H9 (cell line): ENCODE measurements at regions not wholly inside any gene's neighbourhood (a gene's known extent, or its start where the extent isn't known, plus 50 kb on each side); places are given as distances from the start of the nearest gene placed in this dataset.

ENCODE experiments used
- DNase-seq: peaks from one replicate; pipeline ENCODE4 v3.0.0-alpha.2; 2017
- H2AFZ ChIP-seq: one replicate; pipeline ENCODE4 v1.6.1; 2013; ENCODE audit warnings: mild to moderate bottlenecking, low read length, control low read depth, moderate library complexity
- H2AK5ac ChIP-seq: 2 replicates; pipeline ENCODE4 v1.6.1; 2013; ENCODE audit warnings: low read length, control low read depth, mixed read lengths; ENCODE audit not compliant: insufficient read length
- H2BK120ac ChIP-seq: one replicate; pipeline ENCODE4 v1.6.1; 2013; ENCODE audit warnings: low read depth, mild to moderate bottlenecking, low read length, control low read depth, inconsistent platforms; ENCODE audit not compliant: poor library complexity, severe bottlenecking
- H2BK12ac ChIP-seq: 2 replicates; pipeline ENCODE4 v1.6.1; 2013; ENCODE audit warnings: low read length, control low read depth, mixed read lengths, low read depth; ENCODE audit not compliant: insufficient read length
- H2BK15ac ChIP-seq: 2 replicates; pipeline ENCODE4 v1.6.1; 2013; ENCODE audit warnings: low read depth, low read length, control low read depth
- H2BK20ac ChIP-seq: one replicate; pipeline ENCODE4 v1.6.1; 2013; ENCODE audit warnings: low read depth, mild to moderate bottlenecking, low read length, control low read depth, inconsistent platforms; ENCODE audit not compliant: poor library complexity, severe bottlenecking
- H2BK5ac ChIP-seq: 2 replicates; pipeline ENCODE4 v1.6.1; 2013; ENCODE audit warnings: low read length, control low read depth, mixed read lengths; ENCODE audit not compliant: insufficient read length
- H3K14ac ChIP-seq: 2 replicates; pipeline ENCODE4 v1.6.1; 2013; ENCODE audit warnings: low read length, control low read depth; ENCODE audit not compliant: insufficient read depth
- H3K18ac ChIP-seq: 2 replicates; pipeline ENCODE4 v1.6.1; 2013; ENCODE audit warnings: low read depth, mild to moderate bottlenecking, mixed read lengths, low read length, control low read depth; ENCODE audit not compliant: insufficient read length
- H3K23ac ChIP-seq: 2 replicates; pipeline ENCODE4 v1.6.1; 2013; ENCODE audit warnings: low read length, control low read depth, mixed read lengths, low read depth; ENCODE audit not compliant: insufficient read length
- H3K23me2 ChIP-seq: 2 replicates; pipeline ENCODE4 v1.6.1; 2013; ENCODE audit warnings: low read depth, mild to moderate bottlenecking, mixed read lengths, low read length, control low read depth; ENCODE audit not compliant: insufficient read length, poor library complexity, severe bottlenecking
- H3K27ac ChIP-seq: 2 replicates; pipeline ENCODE4 v1.5.1; 2013; ENCODE audit warnings: low read length, control low read depth, mixed read lengths, low read depth; ENCODE audit not compliant: insufficient read length
- H3K27me3 ChIP-seq: 2 replicates; pipeline ENCODE4 v1.6.1; 2013; ENCODE audit warnings: low read length, control low read depth, inconsistent platforms; ENCODE audit not compliant: insufficient read depth
- H3K4ac ChIP-seq: 2 replicates; pipeline ENCODE4 v1.6.1; 2013; ENCODE audit warnings: low read depth, mild to moderate bottlenecking, control low read depth, inconsistent platforms, low read length, moderate library complexity
- H3K4me1 ChIP-seq: 2 replicates; pipeline ENCODE4 v1.6.1; 2013; ENCODE audit warnings: low read length, control low read depth, inconsistent platforms; ENCODE audit not compliant: insufficient read depth
- H3K4me2 ChIP-seq: 2 replicates; pipeline ENCODE4 v1.6.1; 2013; ENCODE audit warnings: low read length, control low read depth, mixed read lengths; ENCODE audit not compliant: insufficient read length, insufficient read depth
- H3K56ac ChIP-seq: 2 replicates; pipeline ENCODE4 v1.6.1; 2013; ENCODE audit warnings: low read depth, mild to moderate bottlenecking, mixed read lengths, low read length, control low read depth; ENCODE audit not compliant: insufficient read length
- H3K79me1 ChIP-seq: 2 replicates; pipeline ENCODE4 v1.6.1; 2013; ENCODE audit warnings: low read depth, mild to moderate bottlenecking, moderate library complexity, low read length, control low read depth, inconsistent platforms; ENCODE audit not compliant: insufficient read depth, poor library complexity, severe bottlenecking
- H3K79me2 ChIP-seq: 2 replicates; pipeline ENCODE4 v1.6.1; 2013; ENCODE audit warnings: low read length, control low read depth, inconsistent platforms; ENCODE audit not compliant: insufficient read depth
- H3K9ac ChIP-seq: 2 replicates; pipeline ENCODE4 v1.6.1; 2013; ENCODE audit warnings: low read length, control low read depth, mixed read lengths; ENCODE audit not compliant: insufficient read length; ENCODE audit errors: extremely low read depth
- H3K9me3 ChIP-seq: one replicate; pipeline ENCODE4 v1.6.1; 2013; ENCODE audit warnings: low read depth, low read length, inconsistent platforms; ENCODE audit not compliant: control insufficient read depth
- H3T11ph ChIP-seq: one replicate; pipeline ENCODE4 v1.6.1; 2013; ENCODE audit warnings: mild to moderate bottlenecking, low read length, control low read depth, inconsistent platforms
- H4K20me1 ChIP-seq: one replicate; pipeline ENCODE4 v1.6.1; 2013; ENCODE audit not compliant: control insufficient read depth, insufficient read length, insufficient read depth
- H4K5ac ChIP-seq: 2 replicates; pipeline ENCODE4 v1.6.1; 2013; ENCODE audit warnings: low read depth, mild to moderate bottlenecking, mixed read lengths, low read length, control low read depth; ENCODE audit not compliant: insufficient read length
- H4K8ac ChIP-seq: replicated peaks from 2 replicates; pipeline ENCODE4 v1.6.1; 2013; ENCODE audit warnings: low read length, control low read depth, mixed read lengths, low read depth; ENCODE audit not compliant: insufficient read length
- H4K91ac ChIP-seq: 2 replicates; pipeline ENCODE4 v1.6.1; 2013; ENCODE audit warnings: low read depth, mild to moderate bottlenecking, moderate library complexity, mixed read lengths, low read length, control low read depth; ENCODE audit not compliant: insufficient read length
- H3K27ac Mint-ChIP-seq, 3 experiments: 2 replicates in 2 of 3; 3 replicates in 1 of 3; pipeline ENCODE4 v1.8.0; 2020 to 2021; ENCODE audit warnings: mixed read lengths in 3 of 3, mild to moderate bottlenecking in 1 of 3, moderate library complexity in 1 of 3
- H3K27me3 Mint-ChIP-seq: 2 replicates; pipeline ENCODE4 v1.8.0; 2021; ENCODE audit warnings: low read depth, mild to moderate bottlenecking, moderate library complexity, mixed read lengths
- H3K36me3 Mint-ChIP-seq, 3 experiments: 2 replicates in 2 of 3; 3 replicates in 1 of 3; pipeline ENCODE4 v1.8.0; 2020 to 2021; ENCODE audit warnings: low read depth in 3 of 3, mixed read lengths in 3 of 3; ENCODE audit not compliant: insufficient read depth in 1 of 3
- H3K4me1 Mint-ChIP-seq, 2 experiments: 2 replicates each; pipeline ENCODE4 v1.8.0; 2020; ENCODE audit warnings: mixed read lengths in 2 of 2
- H3K4me3 Mint-ChIP-seq, 2 experiments: 2 replicates in 1 of 2; 3 replicates in 1 of 2; pipeline ENCODE4 v1.8.0; 2020 to 2021; ENCODE audit warnings: mild to moderate bottlenecking in 2 of 2, mixed read lengths in 2 of 2, moderate library complexity in 1 of 2
- H3K9me3 Mint-ChIP-seq, 2 experiments: 2 replicates in 1 of 2; 3 replicates in 1 of 2; pipeline ENCODE4 v1.8.0; 2020; ENCODE audit warnings: mild to moderate bottlenecking in 2 of 2, mixed read lengths in 2 of 2, moderate library complexity in 1 of 2
- WGBS: extraction: QIAGEN DNeasy Blood & Tissue Kit; methylation state at CpG from one replicate; pipeline ENCODE4 v1.1.7; 2013; ENCODE audit warnings: missing lambda C conversion rate, low lambda C conversion rate, mixed read lengths; ENCODE audit not compliant: insufficient read length; ENCODE audit errors: extremely low coverage; 5-methylcytosine and 5-hydroxymethylcytosine counted together
- TF ChIP-seq, protein P1 (sequence below): fragments of 200-600 bp; sonication (generic); conservative IDR thresholded peaks from 3 replicates; pipeline ENCODE4 v1.8.0; 2021; ENCODE audit warnings: antibody characterized with exemption, mild to moderate bottlenecking

GRCh38 chr18:45173799-45174519 is 441.3 kb upstream of the SLC14A2 start:
- H3K9me3 Mint-ChIP-seq = no peaks in the 10 kb centered on the region
- Histone ChIP-seq H3T11ph (no peak overlapping the region), H2BK20ac (no peak overlapping the region), H3K79me1 (no peaks in the 10 kb centered on the region), H3K23me2 (no peaks in the 10 kb centered on the region), H3K4me2 (no peak overlapping the region), H4K8ac (no peak overlapping the region), H3K27ac (no peak overlapping the region), H2BK15ac (no peak overlapping the region), H3K9me3 (no peaks in the 10 kb centered on the region), H4K20me1 (no peaks in the 10 kb centered on the region), H3K79me2 (no peaks in the 10 kb centered on the region), H3K18ac (no peak overlapping the region), H3K4ac (no peak overlapping the region), H2AK5ac (no peak overlapping the region), H3K23ac (no peak overlapping the region), H2BK12ac (no peak overlapping the region), H2AFZ (no peak overlapping the region), H4K5ac (no peak overlapping the region), H3K56ac (no peak overlapping the region), H2BK120ac (no peak overlapping the region), H3K14ac (no peak overlapping the region), H2BK5ac (no peak overlapping the region), H3K4me1 (no peaks in the 10 kb centered on the region), H4K91ac (no peak overlapping the region), H3K27me3 (no peaks in the 10 kb centered on the region), H3K9ac (no peak overlapping the region)
- H3K36me3 Mint-ChIP-seq = no peaks in the 10 kb centered on the region
- H3K4me3 Mint-ChIP-seq = no peak overlapping the region
- TF ChIP-seq, protein P1, sequence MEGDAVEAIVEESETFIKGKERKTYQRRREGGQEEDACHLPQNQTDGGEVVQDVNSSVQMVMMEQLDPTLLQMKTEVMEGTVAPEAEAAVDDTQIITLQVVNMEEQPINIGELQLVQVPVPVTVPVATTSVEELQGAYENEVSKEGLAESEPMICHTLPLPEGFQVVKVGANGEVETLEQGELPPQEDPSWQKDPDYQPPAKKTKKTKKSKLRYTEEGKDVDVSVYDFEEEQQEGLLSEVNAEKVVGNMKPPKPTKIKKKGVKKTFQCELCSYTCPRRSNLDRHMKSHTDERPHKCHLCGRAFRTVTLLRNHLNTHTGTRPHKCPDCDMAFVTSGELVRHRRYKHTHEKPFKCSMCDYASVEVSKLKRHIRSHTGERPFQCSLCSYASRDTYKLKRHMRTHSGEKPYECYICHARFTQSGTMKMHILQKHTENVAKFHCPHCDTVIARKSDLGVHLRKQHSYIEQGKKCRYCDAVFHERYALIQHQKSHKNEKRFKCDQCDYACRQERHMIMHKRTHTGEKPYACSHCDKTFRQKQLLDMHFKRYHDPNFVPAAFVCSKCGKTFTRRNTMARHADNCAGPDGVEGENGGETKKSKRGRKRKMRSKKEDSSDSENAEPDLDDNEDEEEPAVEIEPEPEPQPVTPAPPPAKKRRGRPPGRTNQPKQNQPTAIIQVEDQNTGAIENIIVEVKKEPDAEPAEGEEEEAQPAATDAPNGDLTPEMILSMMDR = no peak
- no CpG with 5 or more reads among the region's 2 CpGs for whole genome bisulfite sequencing
- no peak overlapping the region for H3K27ac Mint-ChIP-seq
- no peaks in the 10 kb centered on the region for H3K4me1 Mint-ChIP-seq
- no peak for DNase-seq
- no peaks in the 10 kb centered on the region for H3K27me3 Mint-ChIP-seq
